ENCODE measurements at regions not wholly inside any gene's neighbourhood (a gene's known extent, or its start where the extent isn't known, plus 50 kb on each side); places are given as distances from the start of the nearest gene placed in this dataset.

DNA sequence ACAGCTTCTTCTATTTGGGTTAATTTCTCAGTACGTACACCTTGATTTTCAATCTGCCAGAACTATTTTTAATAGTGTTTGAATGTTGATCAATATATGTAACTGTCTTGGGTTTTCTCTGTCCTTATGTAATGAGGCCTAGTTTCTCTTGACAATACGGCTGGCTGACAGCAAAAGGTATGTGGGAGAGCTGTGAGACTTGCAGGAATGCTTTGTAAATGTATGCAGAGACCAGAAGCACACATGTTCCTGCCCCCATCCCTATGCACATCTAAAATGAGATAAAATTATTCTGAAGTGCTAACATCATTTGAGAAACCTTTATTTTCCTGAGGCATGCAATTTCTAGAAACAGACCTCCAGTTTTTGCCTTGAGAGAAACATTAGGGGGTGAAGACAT lies 593.8 kb upstream of the GBE1 start:
- no peak for FAIRE-seq
- DNase-seq (ENCODE audit: extremely low spot score, insufficient read length, low read depth), result no peak

DNA sequence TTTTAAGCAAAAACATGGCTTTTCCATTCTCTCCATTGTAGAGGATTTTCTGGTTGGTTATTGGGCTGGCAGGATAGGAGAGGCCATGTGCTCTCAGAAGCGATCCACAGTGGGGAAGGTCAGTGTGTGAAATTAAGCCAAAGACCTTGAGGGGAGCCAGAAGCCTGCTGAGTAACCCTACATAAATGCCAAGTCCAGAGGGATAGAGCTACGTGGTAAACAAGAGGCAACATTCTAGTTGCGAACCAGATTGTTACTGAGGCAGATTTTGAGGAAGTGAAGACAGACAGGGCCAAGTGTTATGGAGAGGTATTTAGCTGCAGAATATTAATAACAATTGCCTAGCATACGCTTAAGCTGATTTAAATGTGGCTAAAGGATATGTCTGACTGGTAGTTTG lies 592.8 kb upstream of the GBE1 start:
- no peak for DNase-seq (ENCODE audit: extremely low spot score, insufficient read length, low read depth)
- FAIRE-seq, result no peak

DNA sequence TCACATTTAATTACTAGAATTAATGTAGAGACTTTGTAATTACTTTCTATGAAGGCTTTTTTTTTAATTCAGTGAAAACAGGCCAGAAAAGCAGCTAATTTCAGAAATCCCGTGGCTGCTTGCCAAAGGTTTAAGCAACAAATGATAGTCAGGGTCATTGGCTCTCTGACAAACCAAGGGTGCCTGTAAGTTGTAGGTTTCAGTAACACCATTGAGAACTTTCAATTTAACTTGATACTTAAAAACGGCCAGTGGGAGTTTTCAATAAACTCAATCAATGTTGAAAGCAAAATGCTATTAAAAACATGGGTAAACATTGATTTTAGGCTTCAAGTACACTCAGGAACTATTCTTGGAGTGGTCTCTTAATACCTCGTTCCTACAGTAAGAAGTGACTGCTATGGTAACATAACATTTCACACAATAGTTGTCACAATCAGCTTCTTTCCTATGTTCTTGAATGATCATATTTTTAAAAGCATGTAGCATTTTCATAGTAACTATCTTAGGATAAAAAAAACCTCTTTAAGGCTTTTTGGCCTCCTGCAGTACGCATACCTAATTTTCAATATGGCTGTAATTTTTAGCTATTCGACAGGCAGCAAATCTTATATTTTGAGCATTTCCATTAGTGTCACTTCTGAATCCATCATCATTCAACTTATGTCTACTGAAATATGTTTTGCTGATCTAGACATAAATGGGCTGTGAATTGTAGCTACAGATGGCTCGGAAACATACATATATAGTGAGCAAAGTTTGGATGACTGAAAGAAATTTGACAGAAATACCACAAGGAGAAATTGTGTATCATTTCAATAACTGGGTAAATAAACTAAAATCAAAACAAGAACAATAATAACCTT lies 592.1 kb upstream of the GBE1 start:
- DNase-seq (ENCODE audit: extremely low spot score, insufficient read length, low read depth) (no peak), FAIRE-seq (no peak)

DNA sequence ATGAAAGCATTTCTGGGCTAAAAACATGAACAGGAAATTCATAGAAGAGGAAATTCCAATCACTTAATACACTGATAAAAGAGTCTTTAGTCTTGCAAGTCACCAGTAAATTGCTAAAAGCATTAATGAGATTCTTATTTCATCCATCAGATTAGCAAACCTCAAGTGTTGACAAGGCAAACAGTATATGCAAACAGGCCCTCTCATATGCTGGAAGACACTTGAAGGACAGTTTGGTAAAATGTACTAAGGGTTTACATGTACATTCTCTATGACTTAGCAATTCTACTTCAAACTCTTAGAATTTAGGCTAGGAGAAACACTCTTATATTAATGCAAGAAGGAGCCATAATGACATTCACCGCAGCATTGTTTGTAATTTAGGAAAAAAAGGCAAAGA lies 586.1 kb upstream of the GBE1 start:
- no peak for FAIRE-seq

DNA sequence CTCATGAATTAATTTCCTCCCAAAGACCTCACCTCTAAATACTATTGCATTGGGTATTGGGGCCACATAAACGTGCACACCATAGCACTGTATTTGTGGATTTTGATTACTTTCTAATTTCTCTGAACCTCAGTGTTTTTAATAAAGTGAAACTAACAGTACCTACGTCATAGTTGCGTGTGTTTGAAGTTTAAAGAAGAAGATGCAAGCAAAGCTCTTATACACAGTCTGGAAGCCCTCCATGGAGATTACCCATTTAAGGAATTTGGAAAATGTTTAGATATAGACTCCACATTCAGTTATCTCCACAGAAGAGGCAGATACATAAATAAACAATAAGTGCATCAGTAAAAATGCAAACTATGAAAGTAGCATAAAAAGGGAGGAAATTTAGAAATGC lies 581.1 kb upstream of the GBE1 start:
- FAIRE-seq, result no peak
- no peak for DNase-seq (ENCODE audit: extremely low spot score, insufficient read length, low read depth)

More for the DNA sequence above, 586.1 kb upstream of the GBE1 start:
- no peak for DNase-seq (ENCODE audit: extremely low spot score, insufficient read length, low read depth)

DNA sequence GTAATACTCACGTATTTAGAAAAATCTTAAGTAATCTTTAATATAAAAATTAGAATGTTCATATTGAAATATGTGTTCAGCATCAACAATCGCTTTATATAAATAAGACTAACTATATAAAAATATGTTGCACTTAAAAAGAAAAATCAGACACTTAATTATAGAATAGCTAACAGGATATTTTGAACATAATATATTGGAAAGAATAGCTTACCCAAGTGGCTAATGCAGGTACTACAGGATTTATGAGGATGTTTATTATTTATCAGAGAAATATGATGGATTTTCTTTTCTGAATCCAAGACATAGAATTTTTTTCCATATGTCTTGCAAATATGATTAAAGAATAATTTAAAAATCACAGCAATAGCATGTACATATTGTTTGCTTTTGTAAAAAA lies 567.9 kb upstream of the GBE1 start:
- DNase-seq (ENCODE audit: extremely low spot score, insufficient read length, low read depth) (no peak), FAIRE-seq (no peak)

DNA sequence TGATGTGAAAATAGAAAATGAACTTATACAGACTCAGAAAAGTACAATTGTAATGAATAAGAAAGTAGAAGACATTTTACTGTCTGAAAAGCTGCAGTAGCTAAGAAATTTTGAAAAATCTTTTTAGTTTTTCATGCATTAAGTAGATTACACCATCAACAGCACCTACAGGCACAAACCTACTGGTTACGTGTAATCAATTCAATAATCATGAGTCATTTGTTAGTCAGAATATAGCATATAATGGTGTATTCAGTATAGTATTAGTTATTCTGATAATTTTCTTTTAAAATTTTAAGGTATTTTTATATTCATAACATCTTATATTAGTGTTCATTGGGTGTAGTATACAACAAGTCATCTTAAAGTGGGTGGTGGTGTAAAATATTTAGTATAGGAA lies 550.5 kb upstream of the GBE1 start:
- no peak for DNase-seq (ENCODE audit: extremely low spot score, insufficient read length, low read depth)
- FAIRE-seq, result no peak

DNA sequence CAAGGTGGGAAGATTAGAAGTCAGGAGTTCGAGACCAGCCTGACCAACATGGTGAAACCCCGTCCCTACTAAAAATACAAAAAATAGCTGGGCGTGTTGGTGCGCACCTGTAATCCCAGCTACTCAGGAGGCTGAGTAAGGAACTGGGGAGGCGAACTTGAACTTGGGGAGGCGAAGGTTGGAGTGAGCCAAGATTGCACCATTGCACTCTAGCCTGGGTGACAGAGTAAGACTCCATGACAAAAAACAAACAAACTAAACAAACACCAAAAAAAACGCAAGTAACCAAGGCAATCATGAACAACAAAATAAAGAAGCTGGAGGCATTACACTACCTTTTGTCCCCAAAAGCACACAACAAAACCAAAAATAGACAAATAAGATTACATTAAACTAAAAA lies 547.3 kb upstream of the GBE1 start:
- no peak for FAIRE-seq
- no peak for DNase-seq (ENCODE audit: extremely low spot score, insufficient read length, low read depth)

DNA sequence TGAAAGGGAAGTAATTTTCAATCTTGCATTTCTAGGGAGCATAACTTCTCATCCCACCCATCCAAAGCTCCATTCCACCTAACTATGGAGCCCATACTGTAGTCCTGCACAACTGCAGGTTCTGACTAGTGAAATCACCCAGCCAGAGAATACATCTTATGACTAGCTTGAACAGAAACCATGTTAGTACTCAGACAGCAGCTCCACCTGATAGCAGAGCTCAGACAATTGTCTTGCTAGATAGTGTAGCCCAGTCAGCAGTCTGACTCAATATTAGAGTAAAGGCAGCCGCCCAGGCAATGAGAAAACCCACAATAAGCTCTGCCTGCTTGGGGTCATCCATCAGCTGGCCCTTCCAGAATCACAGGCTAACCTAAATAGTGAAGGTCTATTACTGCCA lies 544.7 kb upstream of the GBE1 start:
- FAIRE-seq, result no peak
- no peak for DNase-seq (ENCODE audit: extremely low spot score, insufficient read length, low read depth)

DNA sequence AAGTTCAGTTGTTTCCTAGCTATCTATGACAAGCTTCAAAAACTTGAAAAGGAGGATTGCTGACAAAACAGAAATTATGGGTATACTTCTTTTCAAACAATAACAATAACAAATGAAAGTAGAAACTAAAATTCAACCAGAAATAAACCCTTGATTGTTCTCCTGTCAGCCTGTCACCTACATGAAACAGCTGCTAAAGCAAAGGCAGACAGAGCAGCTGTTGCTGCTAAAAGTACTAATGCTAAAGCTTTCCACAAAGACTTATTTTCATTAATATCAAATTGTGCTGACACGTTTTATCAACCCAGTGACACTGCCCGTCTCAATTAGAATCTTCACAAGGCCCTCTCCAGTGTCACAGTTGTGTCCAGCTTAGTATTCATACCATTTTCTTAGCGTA lies 533.2 kb upstream of the GBE1 start:
- no peak for DNase-seq (ENCODE audit: extremely low spot score, insufficient read length, low read depth)
- no peak for FAIRE-seq

DNA sequence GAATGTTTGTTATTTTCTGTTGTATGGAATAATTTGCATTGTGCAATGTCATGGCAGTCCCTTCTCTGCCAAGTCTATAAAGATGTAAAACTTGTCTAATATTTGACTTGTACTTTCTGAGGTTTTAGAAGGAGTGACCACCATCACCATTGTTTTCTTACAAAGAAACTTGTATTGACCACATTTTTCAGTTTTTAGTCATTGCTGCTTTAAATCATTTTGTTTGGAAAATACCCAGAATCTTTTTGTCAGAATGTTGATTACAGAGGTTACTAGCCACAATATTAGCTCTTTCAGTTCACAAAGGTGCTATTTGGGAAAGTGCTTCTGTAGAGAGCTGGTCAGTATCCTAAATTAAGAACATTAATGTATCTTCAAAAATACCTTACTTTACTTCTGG lies 532.4 kb upstream of the GBE1 start:
- no peak for DNase-seq (ENCODE audit: extremely low spot score, insufficient read length, low read depth)
- peak; percentile 52 for FAIRE-seq

DNA sequence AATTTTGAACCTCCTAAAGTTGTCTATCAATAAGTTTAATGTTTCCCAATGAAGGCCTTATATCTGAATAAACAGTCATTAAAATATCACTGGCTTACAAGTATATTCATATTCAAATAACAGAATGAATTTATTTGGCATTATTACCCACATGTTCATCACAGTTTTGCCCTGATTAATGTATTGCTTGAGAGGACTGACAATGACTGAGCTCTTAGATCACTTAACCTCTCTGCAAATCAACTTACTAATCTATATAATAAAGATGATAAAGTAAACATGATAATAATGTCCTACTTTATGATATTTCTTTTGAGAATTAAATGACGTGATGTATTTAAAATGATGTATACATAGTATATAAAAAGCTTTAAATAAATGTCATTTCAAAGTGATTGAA lies 532.0 kb upstream of the GBE1 start:
- DNase-seq (ENCODE audit: extremely low spot score, insufficient read length, low read depth), result no peak
- no peak for FAIRE-seq

DNA sequence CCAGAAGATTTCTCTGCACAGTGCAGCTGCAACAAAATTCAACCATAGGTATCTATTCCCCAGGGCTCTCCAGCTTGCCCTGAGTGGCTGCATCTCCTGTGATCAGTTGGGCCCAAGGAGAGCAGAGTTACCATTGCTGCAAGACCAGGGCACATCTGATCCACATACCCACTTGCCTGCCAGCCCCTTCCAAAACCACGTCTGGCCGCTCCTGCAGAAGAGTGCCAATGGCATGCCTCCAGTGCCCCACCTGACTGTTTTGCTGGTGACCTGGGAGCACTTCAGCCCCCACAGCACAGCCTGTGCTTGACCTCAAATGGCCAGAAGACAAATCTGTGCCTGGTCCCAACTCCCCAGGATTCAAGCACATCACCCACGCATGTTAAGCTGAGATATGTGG lies 526.1 kb upstream of the GBE1 start:
- no peak for FAIRE-seq
- no peak for DNase-seq (ENCODE audit: extremely low spot score, insufficient read length, low read depth)

DNA sequence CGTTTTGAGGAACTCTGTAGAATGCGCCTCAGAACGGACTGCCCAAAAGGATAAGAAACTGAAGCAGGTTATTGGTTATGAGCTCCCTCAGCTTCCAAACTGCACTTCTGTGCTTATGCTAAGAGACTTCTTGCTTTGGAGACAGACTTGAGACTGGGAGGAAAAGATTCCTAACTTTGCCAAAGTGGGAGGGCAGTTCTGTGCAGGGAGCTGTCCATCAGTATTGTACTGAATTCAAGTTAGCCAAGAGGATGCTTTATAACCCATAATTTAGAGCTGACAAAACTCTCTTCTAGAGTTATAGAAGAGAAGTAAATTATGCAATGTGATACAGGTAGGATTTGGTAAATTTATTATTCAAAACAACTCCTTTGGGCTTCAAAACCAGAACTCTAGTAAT lies 519.8 kb upstream of the GBE1 start:
- DNase-seq (ENCODE audit: extremely low spot score, insufficient read length, low read depth) (no peak), FAIRE-seq (no peak)

DNA sequence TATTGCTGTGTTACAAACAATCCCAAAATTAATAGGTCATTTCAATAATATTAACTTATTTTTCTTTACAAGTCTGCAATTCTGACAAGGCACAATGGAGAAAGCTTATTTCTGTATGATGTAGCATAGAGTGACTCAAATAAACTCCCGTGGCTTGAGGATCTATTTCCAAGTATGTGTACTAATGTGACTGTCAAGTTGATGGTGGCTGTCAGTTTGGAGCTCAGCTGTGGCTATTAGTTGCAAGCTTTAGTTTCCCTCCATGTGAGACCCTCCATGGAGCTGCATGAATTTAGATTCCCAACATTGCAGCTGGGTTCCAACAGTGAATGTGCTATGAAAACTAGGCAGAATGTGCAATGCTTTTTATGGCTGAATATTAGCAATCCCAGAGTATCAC lies 515.5 kb upstream of the GBE1 start:
- DNase-seq (ENCODE audit: extremely low spot score, insufficient read length, low read depth) (no peak), FAIRE-seq (no peak)

DNA sequence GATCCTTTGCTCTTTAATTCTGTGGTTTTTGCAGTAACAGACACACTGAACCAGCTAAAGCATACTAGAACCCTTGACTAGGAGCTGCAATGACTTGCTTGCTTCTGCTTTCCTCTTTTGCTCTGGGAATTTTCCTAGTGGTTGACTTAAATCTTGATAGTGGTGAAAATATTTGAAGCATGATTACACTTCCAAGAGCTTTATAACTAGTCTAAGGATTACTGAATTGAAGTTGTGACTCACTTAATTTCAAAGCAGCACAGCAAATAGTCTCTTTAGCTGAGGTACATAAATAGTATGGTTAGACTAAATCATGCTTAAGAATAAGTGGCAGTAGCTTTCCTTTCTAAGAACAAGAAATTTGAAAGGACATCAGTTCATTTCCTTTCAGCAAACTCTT lies 513.5 kb upstream of the GBE1 start:
- FAIRE-seq, result no peak
- DNase-seq (ENCODE audit: extremely low spot score, insufficient read length, low read depth), result no peak

DNA sequence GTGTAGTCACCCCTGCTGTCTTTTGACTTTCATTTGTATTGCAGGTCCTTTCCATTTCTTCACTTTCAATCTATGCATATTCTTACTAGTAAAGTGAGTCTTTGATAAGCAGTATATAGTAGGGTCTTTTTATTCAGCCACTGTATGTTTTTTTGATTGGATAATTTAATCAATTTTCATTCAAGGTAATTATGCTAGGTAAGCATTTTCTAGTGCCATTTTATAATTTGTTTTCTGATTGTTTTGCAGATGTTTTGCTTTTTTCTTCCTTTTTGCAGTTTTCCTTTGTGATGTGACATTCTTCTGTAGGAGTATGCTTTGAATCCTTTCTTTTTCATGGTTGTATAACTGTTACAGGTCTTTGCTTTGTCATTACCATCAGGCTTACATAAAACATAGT lies 504.3 kb upstream of the GBE1 start:
- DNase-seq (ENCODE audit: extremely low spot score, insufficient read length, low read depth) (no peak), FAIRE-seq (no peak)

DNA sequence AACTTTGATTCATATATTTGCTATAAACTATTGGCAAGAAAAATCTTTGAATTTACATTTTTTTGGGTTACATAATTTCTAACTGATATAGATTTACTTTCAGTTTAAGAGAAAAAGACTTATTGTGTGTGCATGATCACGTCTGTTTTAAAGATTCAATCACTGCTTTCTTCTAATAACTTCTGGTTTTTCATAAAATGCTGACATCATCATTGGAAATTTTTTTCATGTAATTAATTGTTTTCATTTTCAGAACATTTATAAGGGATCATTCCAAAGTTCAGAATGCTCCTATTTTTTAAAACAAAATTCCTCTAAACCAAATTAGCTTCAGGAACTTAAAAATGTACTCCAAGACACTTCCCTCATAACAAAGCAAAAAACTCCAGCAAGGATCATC lies 500.7 kb upstream of the GBE1 start:
- DNase-seq (ENCODE audit: extremely low spot score, insufficient read length, low read depth) (no peak), FAIRE-seq (no peak)

DNA sequence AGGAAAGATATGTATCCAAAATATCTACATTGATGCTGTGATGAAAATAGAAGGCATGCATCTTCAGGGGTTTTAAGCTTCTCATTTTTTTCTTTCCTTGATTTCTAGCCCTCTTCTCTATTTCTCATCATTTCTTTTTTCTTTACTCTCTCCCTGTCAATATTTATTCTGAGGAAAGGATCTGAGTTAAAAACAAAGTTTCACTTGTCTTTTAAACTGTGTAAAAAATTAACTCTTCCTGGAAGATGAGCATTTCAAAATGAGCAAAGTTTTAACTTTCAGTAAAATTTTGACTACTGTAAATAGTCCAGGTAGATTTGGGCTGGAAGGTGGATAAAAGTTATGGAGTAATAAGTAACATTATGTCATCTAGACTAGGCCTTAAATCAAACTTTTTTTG lies 500.2 kb upstream of the GBE1 start:
- DNase-seq (ENCODE audit: extremely low spot score, insufficient read length, low read depth), result no peak
- FAIRE-seq, result no peak

DNA sequence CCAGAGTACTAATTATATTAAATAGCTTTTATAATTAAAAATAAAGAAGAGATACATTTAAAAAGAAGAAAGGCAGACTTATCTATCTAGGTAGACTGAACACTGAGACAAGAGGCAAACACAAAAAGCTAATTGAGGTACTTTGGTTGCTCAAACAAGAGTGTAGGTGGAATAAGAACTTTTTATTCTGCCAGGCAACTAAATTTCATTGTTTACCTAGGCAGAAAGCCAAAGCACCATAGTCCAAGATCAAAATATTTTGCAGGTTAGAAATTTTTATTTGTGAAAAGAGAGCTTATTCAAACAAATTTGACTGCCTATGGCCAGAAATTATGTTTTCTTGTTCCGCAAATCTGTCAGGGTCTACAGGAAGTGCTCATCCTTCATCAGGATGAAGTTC lies 499.6 kb upstream of the GBE1 start:
- FAIRE-seq, result no peak
- no peak for DNase-seq (ENCODE audit: extremely low spot score, insufficient read length, low read depth)

DNA sequence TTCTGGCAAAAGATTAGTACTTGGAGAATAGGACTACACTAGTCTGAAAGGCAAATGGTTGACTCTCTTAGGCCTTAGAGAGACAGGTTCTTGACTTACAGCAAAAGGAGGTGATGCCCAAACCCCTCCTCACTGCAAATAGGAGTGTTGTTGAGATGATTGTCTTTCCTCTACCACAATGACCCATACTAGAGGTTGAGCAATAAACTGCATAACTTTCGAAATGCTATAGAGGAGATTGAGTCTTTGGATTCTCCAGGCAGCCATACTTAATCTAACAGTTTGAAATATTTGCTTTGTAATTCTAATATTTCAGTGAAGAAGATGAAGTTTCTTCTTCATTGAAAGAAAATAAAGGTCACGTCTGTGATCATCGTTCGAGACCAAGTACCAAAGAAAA lies 498.5 kb upstream of the GBE1 start:
- no peak for DNase-seq (ENCODE audit: extremely low spot score, insufficient read length, low read depth)
- FAIRE-seq, result no peak

DNA sequence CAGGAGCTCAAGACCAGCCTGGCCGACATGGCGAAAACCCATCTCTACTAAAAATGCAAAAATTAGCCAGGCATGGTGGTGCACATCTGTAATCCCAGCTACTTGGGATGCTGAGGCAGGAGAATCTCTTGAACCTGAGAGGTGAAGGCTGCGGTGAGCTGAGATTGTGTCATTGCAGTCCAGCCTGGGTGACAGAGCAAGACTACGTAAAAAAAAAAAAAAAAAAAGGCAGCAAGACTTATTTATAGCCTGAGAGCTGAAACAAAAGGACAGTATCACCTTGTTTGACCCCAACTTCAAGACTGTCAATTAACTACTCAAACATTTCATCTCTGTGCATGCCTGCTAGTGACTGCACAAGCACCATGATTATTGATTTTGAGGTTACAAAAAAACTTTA lies 478.9 kb upstream of the GBE1 start:
- no peak for FAIRE-seq

More for the DNA sequence above, 478.9 kb upstream of the GBE1 start:
- no peak for DNase-seq (ENCODE audit: extremely low spot score, insufficient read length, low read depth)
